ENCODE measurements at regions not wholly inside any gene's neighbourhood (a gene's known extent, or its start where the extent isn't known, plus 50 kb on each side); places are given as distances from the start of the nearest gene placed in this dataset.

GRCh38 chrX:9231491-9231890, 197.6 kb upstream of the FAM9B start:
- TF ChIP-seq CTCF (conservative IDR thresholded peaks at IDR 0.05 in 1 of 2, IDR thresholded peaks at IDR 0.05 in 1 of 2; ENCODE audit: extremely low read depth in 1 of 2, insufficient read depth in 1 of 2, low read depth in 1 of 2, low read length in 2 of 2) (no peak), EZH2 (IDR thresholded peaks at IDR 0.05; ENCODE audit: borderline replicate concordance, low read length) (no peak)

Measured in mammary epithelial cell (primary cell).